ENCODE measurements at regions not wholly inside any gene's neighbourhood (a gene's known extent, or its start where the extent isn't known, plus 50 kb on each side); places are given as distances from the start of the nearest gene placed in this dataset.

DNA sequence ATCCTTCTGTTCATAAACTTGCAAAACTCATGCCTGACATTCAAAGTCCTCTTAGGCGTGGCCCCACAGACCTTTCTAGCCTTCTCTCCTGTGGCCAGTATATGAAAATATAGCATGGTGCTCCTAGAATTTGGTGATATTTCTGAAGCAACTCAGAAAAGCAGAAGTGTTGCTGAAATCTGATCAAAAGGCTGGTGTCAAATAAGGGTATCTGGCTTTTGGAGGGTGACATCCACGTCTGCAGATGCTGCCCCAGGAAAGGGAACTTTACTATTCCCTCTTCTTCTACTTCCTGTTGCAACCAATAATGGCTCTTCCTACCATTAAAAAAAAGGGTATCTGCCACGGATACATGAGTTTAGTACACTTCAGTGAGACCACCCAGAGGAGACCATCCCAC is 83.9 kb upstream of the RPS6KA3 start:
- no peak for TF ChIP-seq FOXM1 (IDR thresholded peaks at IDR 0.05; ENCODE audit: borderline replicate concordance)
- TF ChIP-seq FOXK2 (IDR thresholded peaks at IDR 0.05): no peak
- no peak for TF ChIP-seq SUZ12 (IDR thresholded peaks at IDR 0.05)
